Tibial nerve (tissue), 4 donors: ENCODE measurements at regions not wholly inside any gene's neighbourhood (a gene's known extent, or its start where the extent isn't known, plus 50 kb on each side); places are given as distances from the start of the nearest gene placed in this dataset.

ENCODE experiments used
- DNase-seq, 2 donors: peaks; one replicate each; pipeline ENCODE4 v3.0.0-alpha.2; 2019; ENCODE audit warnings: low spot score in 2 of 2
- H3K27ac ChIP-seq, 4 donors: fragments of 200-600 bp; sonication (generic) in 3 of 4; one replicate each; pipeline ENCODE4 v1.5.1; 2017 to 2019; ENCODE audit warnings: mild to moderate bottlenecking in 1 of 4
- H3K27me3 ChIP-seq, 2 donors: fragments of 200-600 bp; sonication (generic) in 1 of 2; one replicate each; pipeline versions ENCODE4 v1.5.1 to v1.6.0; 2017 to 2019
- H3K36me3 ChIP-seq, 3 donors: fragments of 200-600 bp; sonication (generic); one replicate each; pipeline ENCODE4 v1.5.1; 2018 to 2019
- H3K4me1 ChIP-seq, 4 donors: fragments of 200-600 bp; sonication (generic) in 3 of 4; one replicate each; pipeline ENCODE4 v1.5.1; 2017 to 2019
- H3K4me3 ChIP-seq, 4 donors: fragments of 200-600 bp; sonication (generic) in 3 of 4; one replicate each; pipeline ENCODE4 v1.5.1; 2017 to 2019; ENCODE audit warnings: mild to moderate bottlenecking in 1 of 4, moderate library complexity in 1 of 4
- H3K9me3 ChIP-seq, 4 donors: fragments of 200-600 bp; sonication (generic) in 3 of 4; one replicate each; pipeline ENCODE4 v1.5.1; 2017 to 2019
- CTCF ChIP-seq, 5 experiments: fragments of 200-600 bp in 3 of 5; fragments of 450-650 bp in 2 of 5; sonication (generic) in 3 of 5; IDR thresholded peaks; one replicate each; pipeline ENCODE4 v1.5.1; 2016 to 2019; ENCODE audit warnings: antibody characterized with exemption in 5 of 5, mild to moderate bottlenecking in 3 of 5, moderate library complexity in 2 of 5
- EP300 ChIP-seq, 2 donors: sonication (generic); formaldehyde crosslinking; IDR thresholded peaks; one replicate each; pipeline ENCODE4 v1.6.1; 2017; ENCODE audit warnings: antibody characterized with exemption in 2 of 2, mild to moderate bottlenecking in 1 of 2
- POLR2A ChIP-seq, 2 donors: fragments of 450-650 bp; IDR thresholded peaks; one replicate each; pipeline ENCODE4 v1.6.1; 2017; ENCODE audit warnings: antibody characterized with exemption in 2 of 2, mild to moderate bottlenecking in 2 of 2, moderate library complexity in 2 of 2
- WGBS, 2 donors: methylation state at CpG; one replicate each; pipeline ENCODE4 v1.1.5; 2018; 5-methylcytosine and 5-hydroxymethylcytosine counted together

GRCh38 chr21:27841084-27841672 is 874.3 kb upstream of the ADAMTS5 start:
- Histone ChIP-seq H3K27ac (no peak overlapping the region), H3K9me3 (peaks cover 0 to 3% (median 0%) of the 10 kb centered on the region in 4 donors), H3K27me3 (no peaks in the 10 kb centered on the region), H3K4me1 (peaks cover 0 to 4% (median 0%) of the 10 kb centered on the region in 4 donors), H3K36me3 (no peaks in the 10 kb centered on the region), H3K4me3 (no peak overlapping the region)
- no peak for DNase-seq
- whole genome bisulfite sequencing, 2 donors, result 94 to 96% methylated on average over 3 of the region's 3 CpGs
- TF ChIP-seq POLR2A (IDR thresholded peaks at IDR 0.05) (no peak), CTCF (IDR thresholded peaks at IDR 0.05) (no peak), EP300 (IDR thresholded peaks at IDR 0.05) (no peak)

- Histone ChIP-seq H3K9me3 (peaks cover 0 to 5% (median 0%) of the 10 kb centered on the region in 4 donors), H3K36me3 (no peaks in the 10 kb centered on the region), H3K4me3 (no peak overlapping the region), H3K27me3 (no peaks in the 10 kb centered on the region), H3K27ac (no peak overlapping the region), H3K4me1 (peaks cover 0 to 4% (median 0%) of the 10 kb centered on the region in 4 donors)
- TF ChIP-seq EP300 (IDR thresholded peaks at IDR 0.05), result no peak
- no peak for TF ChIP-seq POLR2A (IDR thresholded peaks at IDR 0.05)
- TF ChIP-seq CTCF (IDR thresholded peaks at IDR 0.05), result no peak
- DNase-seq, result no peak
- 75 to 76% methylated on average over 3 of the region's 3 CpGs for WGBS, 2 donors
Observed at GRCh38 chr21:27840262-27840661, 873.4 kb upstream of the ADAMTS5 start.

GRCh38 chr21:27839512-27840115 is 872.7 kb upstream of the ADAMTS5 start:
- peaks cover 0 to 6% (median 0%) of the 10 kb centered on the region in 4 donors for H3K9me3 ChIP-seq
- H3K27ac ChIP-seq, result no peak overlapping the region
- H3K4me1 ChIP-seq, result peaks cover 0 to 4% (median 0%) of the 10 kb centered on the region in 4 donors
- H3K4me3 ChIP-seq, result no peak overlapping the region
- no peaks in the 10 kb centered on the region for H3K36me3 ChIP-seq
- DNase-seq, result no peak
- TF ChIP-seq EP300 (IDR thresholded peaks at IDR 0.05) (no peak), POLR2A (IDR thresholded peaks at IDR 0.05) (no peak), CTCF (IDR thresholded peaks at IDR 0.05) (no peak)
- WGBS, 2 donors, result 54 to 62% methylated on average over 3 of the region's 3 CpGs
- H3K27me3 ChIP-seq, result no peaks in the 10 kb centered on the region

GRCh38 chr21:27838573-27838972 is 871.7 kb upstream of the ADAMTS5 start:
- 79 to 81% methylated on average over 1 of the region's 1 CpG for WGBS, 2 donors
- H3K4me3 ChIP-seq, result no peak overlapping the region

More at GRCh38 chr21:27838573-27838972, 871.7 kb upstream of the ADAMTS5 start:
- DNase-seq, result no peak
- Histone ChIP-seq H3K4me1 (peaks cover 0 to 4% (median 0%) of the 10 kb centered on the region in 4 donors), H3K36me3 (no peaks in the 10 kb centered on the region), H3K9me3 (peaks cover 0 to 6% (median 0%) of the 10 kb centered on the region in 4 donors), H3K27ac (no peak overlapping the region), H3K27me3 (no peaks in the 10 kb centered on the region)
- no peak for TF ChIP-seq EP300 (IDR thresholded peaks at IDR 0.05)
- no peak for TF ChIP-seq CTCF (IDR thresholded peaks at IDR 0.05)
- no peak for TF ChIP-seq POLR2A (IDR thresholded peaks at IDR 0.05)
